WTC11 (cell line): ENCODE measurements at regions not wholly inside any gene's neighbourhood (a gene's known extent, or its start where the extent isn't known, plus 50 kb on each side); places are given as distances from the start of the nearest gene placed in this dataset.

Experiments
- ATAC-seq: fragments of 200-7000 bp; cut with Tn5 transposase; 2 replicates; pipeline ENCODE4 v1.10.0; 2021; ENCODE audit warnings: mild to moderate bottlenecking, moderate library complexity
- CTCF ChIA-PET: fragments of 300-600 bp; sonication (Branson Sonifier 250); formaldehyde crosslinking; loops from one replicate; lab custom pipeline; 2021; ENCODE audit warnings: antibody characterized with exemption; lab: Charles Lee
- POLR2A ChIA-PET: fragments of 350-600 bp; sonication (Branson Sonifier 250); formaldehyde crosslinking; loops from one replicate; lab custom pipeline; 2021; ENCODE audit warnings: antibody characterized with exemption; lab: Charles Lee
- DNase-seq: peaks from one replicate; pipeline ENCODE4 v3.0.0; 2021; ENCODE audit warnings: low spot score
- H3K27ac Mint-ChIP-seq: 2 replicates; pipeline ENCODE4 v1.8.0; 2021; ENCODE audit warnings: mixed read lengths
- H3K27me3 Mint-ChIP-seq: 2 replicates; pipeline ENCODE4 v1.8.0; 2021; ENCODE audit warnings: low read depth, mild to moderate bottlenecking, moderate library complexity, mixed read lengths
- H3K36me3 Mint-ChIP-seq: 2 replicates; pipeline ENCODE4 v1.8.0; 2021; ENCODE audit warnings: mixed read lengths
- H3K4me1 Mint-ChIP-seq: 2 replicates; pipeline ENCODE4 v1.8.0; 2022; ENCODE audit warnings: mixed read lengths
- H3K4me3 Mint-ChIP-seq: 2 replicates; pipeline ENCODE4 v1.8.0; 2021; ENCODE audit warnings: mild to moderate bottlenecking, moderate library complexity, mixed read lengths
- H3K9me3 Mint-ChIP-seq: 2 replicates; pipeline ENCODE4 v1.8.0; 2021; ENCODE audit warnings: mixed read lengths
- ARID4B ChIP-seq: sonication (generic); formaldehyde crosslinking; IDR thresholded peaks from 2 replicates; pipeline ENCODE4 v1.8.0; 2023; ENCODE audit warnings: missing genetic modification reagents, mild to moderate bottlenecking, borderline replicate concordance
- ATF2 ChIP-seq: sonication (generic); formaldehyde crosslinking; IDR thresholded peaks from 2 replicates; pipeline ENCODE4 v1.8.1; 2022; ENCODE audit warnings: low read depth, missing genetic modification reagents, borderline replicate concordance
- CREB1 ChIP-seq: sonication (generic); formaldehyde crosslinking; IDR thresholded peaks from 2 replicates; pipeline ENCODE4 v1.8.0; 2023; ENCODE audit warnings: mild to moderate bottlenecking, missing genetic modification reagents
- ELF4 ChIP-seq: sonication (generic); formaldehyde crosslinking; IDR thresholded peaks from 2 replicates; pipeline ENCODE4 v1.8.1; 2022; ENCODE audit warnings: low read depth, mild to moderate bottlenecking, moderate library complexity, missing genetic modification reagents
- FOXP1 ChIP-seq: sonication (generic); formaldehyde crosslinking; IDR thresholded peaks from 2 replicates; pipeline ENCODE4 v1.8.0; 2022; ENCODE audit warnings: missing genetic modification reagents, mild to moderate bottlenecking, moderate library complexity, borderline replicate concordance
- GTF2I ChIP-seq: fragments of 250-450 bp; sonication (Bioruptor Pico); conservative IDR thresholded peaks from 2 replicates; pipeline ENCODE4 v1.4.0; 2021; ENCODE audit warnings: mild to moderate bottlenecking
- HMGA2 ChIP-seq: fragments of 250-450 bp; sonication (Bioruptor Pico); IDR thresholded peaks from 2 replicates; pipeline ENCODE4 v1.4.0; 2021; ENCODE audit warnings: mild to moderate bottlenecking, moderate library complexity
- JUN ChIP-seq: sonication (generic); formaldehyde crosslinking; IDR thresholded peaks from 2 replicates; pipeline ENCODE4 v1.8.0; 2023; ENCODE audit warnings: mild to moderate bottlenecking, missing genetic modification reagents
- MYBL2 ChIP-seq: sonication (generic); formaldehyde crosslinking; IDR thresholded peaks from 2 replicates; pipeline ENCODE4 v1.8.1; 2023; ENCODE audit warnings: mild to moderate bottlenecking, moderate library complexity, missing genetic modification reagents
- NFE2L1 ChIP-seq: sonication (generic); formaldehyde crosslinking; IDR thresholded peaks from 2 replicates; pipeline ENCODE4 v1.8.1; 2023; ENCODE audit warnings: missing genetic modification reagents
- NR3C1 ChIP-seq: sonication (generic); formaldehyde crosslinking; conservative IDR thresholded peaks from 2 replicates; pipeline ENCODE4 v1.8.1; 2023; ENCODE audit warnings: low read depth, mild to moderate bottlenecking, missing genetic modification reagents
- SMAD4 ChIP-seq: sonication (generic); formaldehyde crosslinking; IDR thresholded peaks from 2 replicates; pipeline ENCODE4 v1.8.0; 2022; ENCODE audit warnings: mild to moderate bottlenecking, missing genetic modification reagents
- TEAD4 ChIP-seq: sonication (generic); formaldehyde crosslinking; IDR thresholded peaks from 2 replicates; pipeline ENCODE4 v1.8.0; 2022; ENCODE audit warnings: mild to moderate bottlenecking, missing genetic modification reagents
- ZBTB43 ChIP-seq: sonication (generic); formaldehyde crosslinking; IDR thresholded peaks from 2 replicates; pipeline ENCODE4 v1.8.1; 2023; ENCODE audit warnings: mild to moderate bottlenecking, missing genetic modification reagents
- ZNF121 ChIP-seq: sonication (generic); formaldehyde crosslinking; IDR thresholded peaks from 2 replicates; pipeline ENCODE4 v1.8.0; 2023; ENCODE audit warnings: missing genetic modification reagents
- ZNF219 ChIP-seq: sonication (generic); formaldehyde crosslinking; IDR thresholded peaks from 2 replicates; pipeline ENCODE4 v1.8.0; 2023; ENCODE audit warnings: missing genetic modification reagents, mild to moderate bottlenecking, borderline replicate concordance

GRCh38 chr7:157484411-157485081 lies 147.7 kb downstream of the DNAJB6 start (continued):
- no peak for TF ChIP-seq NFE2L1 (CRISPR knock-in tag)
- TF ChIP-seq HMGA2 (CRISPR knock-in tag): no peak
- no peak for TF ChIP-seq NR3C1 (CRISPR knock-in tag)

- no peak for TF ChIP-seq ELF4 (CRISPR knock-in tag)
- TF ChIP-seq FOXP1 (CRISPR knock-in tag): no peak
- no peak for TF ChIP-seq CREB1 (CRISPR knock-in tag)
- TF ChIP-seq ZNF219 (CRISPR knock-in tag): no peak
- no peak for TF ChIP-seq GTF2I (CRISPR knock-in tag)
- TF ChIP-seq TEAD4 (CRISPR knock-in tag): no peak
- no peak for TF ChIP-seq HMGA2 (CRISPR knock-in tag)
- no peak for TF ChIP-seq ARID4B (CRISPR knock-in tag)
- no peak for TF ChIP-seq ATF2
- no peak for TF ChIP-seq ZBTB43 (CRISPR knock-in tag)
- TF ChIP-seq SMAD4: no peak
- TF ChIP-seq JUN (CRISPR knock-in tag): no peak
- TF ChIP-seq ZNF121 (CRISPR knock-in tag): no peak
- no peak for TF ChIP-seq MYBL2 (CRISPR knock-in tag)
- TF ChIP-seq, all 79 proteins: peak for 0
- CTCF ChIA-PET: interaction anchor here (3.6 kb wide), 1 partner anchor 11 kb away, joined by 22 read pairs; no protein-coding TSS in a partner anchor
- Mint-ChIP-seq H3K4me1 (no peaks in the 10 kb centered on the region), H3K27ac (no peak overlapping the region), H3K27me3 (peaks cover 4% of the 10 kb centered on the region; the same call in 1 of the 2 replicates), H3K9me3 (peaks cover 4% of the 10 kb centered on the region; the same call in 1 of the 2 replicates), H3K4me3 (no peak overlapping the region), H3K36me3 (no peaks in the 10 kb centered on the region)
- ATAC-seq (no peak), DNase-seq (no peak)
- POLR2A ChIA-PET: interaction anchor here (1.1 kb wide), 1 partner anchor 11 kb away, joined by 3 read pairs; no protein-coding TSS in a partner anchor
These were observed 148.6 kb downstream of the DNAJB6 start for GRCh38 chr7:157485361-157485831.
